ENCODE measurements at regions not wholly inside any gene's neighbourhood (a gene's known extent, or its start where the extent isn't known, plus 50 kb on each side); places are given as distances from the start of the nearest gene placed in this dataset.

GRCh38 chr3:33940149-33940548 is 141.7 kb downstream of the PDCD6IP start:
- no peak for TF ChIP-seq POLR2A (IDR thresholded peaks at IDR 0.05; ENCODE audit: low read depth, low read length)
- TF ChIP-seq HCFC1 (IDR thresholded peaks at IDR 0.05; ENCODE audit: low read length), result no peak
- no peak for TF ChIP-seq YY1 (IDR thresholded peaks at IDR 0.05; ENCODE audit: low read depth, low read length)
- TF ChIP-seq FOS (IDR thresholded peaks at IDR 0.05; ENCODE audit: borderline replicate concordance, extremely low read depth, insufficient read length), result no peak
- TF ChIP-seq CBX5 (IDR thresholded peaks at IDR 0.05; ENCODE audit: low read depth), result no peak
- TF ChIP-seq, protein P1, sequence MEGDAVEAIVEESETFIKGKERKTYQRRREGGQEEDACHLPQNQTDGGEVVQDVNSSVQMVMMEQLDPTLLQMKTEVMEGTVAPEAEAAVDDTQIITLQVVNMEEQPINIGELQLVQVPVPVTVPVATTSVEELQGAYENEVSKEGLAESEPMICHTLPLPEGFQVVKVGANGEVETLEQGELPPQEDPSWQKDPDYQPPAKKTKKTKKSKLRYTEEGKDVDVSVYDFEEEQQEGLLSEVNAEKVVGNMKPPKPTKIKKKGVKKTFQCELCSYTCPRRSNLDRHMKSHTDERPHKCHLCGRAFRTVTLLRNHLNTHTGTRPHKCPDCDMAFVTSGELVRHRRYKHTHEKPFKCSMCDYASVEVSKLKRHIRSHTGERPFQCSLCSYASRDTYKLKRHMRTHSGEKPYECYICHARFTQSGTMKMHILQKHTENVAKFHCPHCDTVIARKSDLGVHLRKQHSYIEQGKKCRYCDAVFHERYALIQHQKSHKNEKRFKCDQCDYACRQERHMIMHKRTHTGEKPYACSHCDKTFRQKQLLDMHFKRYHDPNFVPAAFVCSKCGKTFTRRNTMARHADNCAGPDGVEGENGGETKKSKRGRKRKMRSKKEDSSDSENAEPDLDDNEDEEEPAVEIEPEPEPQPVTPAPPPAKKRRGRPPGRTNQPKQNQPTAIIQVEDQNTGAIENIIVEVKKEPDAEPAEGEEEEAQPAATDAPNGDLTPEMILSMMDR (IDR thresholded peaks at IDR 0.05 in 2 of 3, conservative IDR thresholded peaks at IDR 0.05 in 1 of 3; ENCODE audit: control insufficient read depth in 2 of 3, extremely low read depth in 1 of 3, insufficient read depth in 1 of 3, low read depth in 3 of 3, low read length in 3 of 3), result no peak
- TF ChIP-seq MAX (IDR thresholded peaks at IDR 0.05; ENCODE audit: low read depth, low read length), result no peak
